BE2C (cell line): ENCODE measurements at regions not wholly inside any gene's neighbourhood (a gene's known extent, or its start where the extent isn't known, plus 50 kb on each side); places are given as distances from the start of the nearest gene placed in this dataset.

Experiments used
- DNase-seq: peaks from one replicate; pipeline ENCODE4 v3.0.0-alpha.2; 2020
- H3K27me3 ChIP-seq: fragments of 250-450 bp; sonication (Bioruptor Pico); 2 replicates; pipeline ENCODE4 v1.5.1; 2020; ENCODE audit warnings: mild to moderate bottlenecking
- H3K36me3 ChIP-seq: fragments of 250-450 bp; sonication (Bioruptor Pico); 2 replicates; pipeline ENCODE4 v1.5.1; 2020; ENCODE audit warnings: mild to moderate bottlenecking
- H3K4me1 ChIP-seq: fragments of 250-450 bp; sonication (Bioruptor Pico); 2 replicates; pipeline ENCODE4 v1.5.1; 2020
- H3K4me3 ChIP-seq: 2 replicates; pipeline ENCODE4 v1.5.1; 2011; ENCODE audit warnings: low read depth, low read length
- H3K9me3 ChIP-seq: fragments of 250-450 bp; sonication (Bioruptor Pico); 2 replicates; pipeline ENCODE4 v1.5.1; 2020
- CTCF ChIP-seq: IDR thresholded peaks from 2 replicates; pipeline ENCODE4 v1.5.1; 2012; ENCODE audit warnings: mild to moderate bottlenecking, low read depth, low read length

GRCh38 chr9:111198936-111199335 is 131.1 kb downstream of the OR2K2 start:
- no peak for TF ChIP-seq CTCF
- no peak for DNase-seq
- H3K4me3 ChIP-seq = no peak overlapping the region
- no peaks in the 10 kb centered on the region for H3K9me3 ChIP-seq
- H3K27me3 ChIP-seq = no peaks in the 10 kb centered on the region
- H3K36me3 ChIP-seq = no peaks in the 10 kb centered on the region
- H3K4me1 ChIP-seq = no peaks in the 10 kb centered on the region

- no peak for DNase-seq
- TF ChIP-seq CTCF = no peak
Observed at GRCh38 chr9:111197256-111197655, 132.8 kb downstream of the OR2K2 start.

GRCh38 chr9:111195766-111196165 is 134.3 kb downstream of the OR2K2 start:
- H3K27me3 ChIP-seq = no peaks in the 10 kb centered on the region
- no peaks in the 10 kb centered on the region for H3K9me3 ChIP-seq
- H3K4me1 ChIP-seq = no peaks in the 10 kb centered on the region
- no peak overlapping the region for H3K4me3 ChIP-seq
- no peak for TF ChIP-seq CTCF
- DNase-seq = no peak
- H3K36me3 ChIP-seq = no peaks in the 10 kb centered on the region

More at GRCh38 chr9:111197256-111197655, 132.8 kb downstream of the OR2K2 start:
- Histone ChIP-seq H3K36me3 (no peaks in the 10 kb centered on the region), H3K27me3 (no peaks in the 10 kb centered on the region), H3K9me3 (no peaks in the 10 kb centered on the region), H3K4me3 (no peak overlapping the region), H3K4me1 (no peaks in the 10 kb centered on the region)

GRCh38 chr9:111193095-111193494 is 136.9 kb downstream of the OR2K2 start:
- TF ChIP-seq CTCF = no peak
- Histone ChIP-seq H3K4me3 (no peak overlapping the region), H3K9me3 (no peaks in the 10 kb centered on the region), H3K36me3 (no peaks in the 10 kb centered on the region), H3K27me3 (no peaks in the 10 kb centered on the region), H3K4me1 (no peaks in the 10 kb centered on the region)
- no peak for DNase-seq

GRCh38 chr9:111192650-111193049 is 137.4 kb downstream of the OR2K2 start:
- Histone ChIP-seq H3K36me3 (no peaks in the 10 kb centered on the region), H3K9me3 (no peaks in the 10 kb centered on the region), H3K4me1 (no peaks in the 10 kb centered on the region), H3K4me3 (no peak overlapping the region), H3K27me3 (no peaks in the 10 kb centered on the region)
- no peak for TF ChIP-seq CTCF
- DNase-seq = no peak

- TF ChIP-seq CTCF = no peak
Observed at GRCh38 chr9:111190347-111190746, 139.7 kb downstream of the OR2K2 start.

More at GRCh38 chr9:111190347-111190746, 139.7 kb downstream of the OR2K2 start:
- Histone ChIP-seq H3K36me3 (no peaks in the 10 kb centered on the region), H3K27me3 (no peaks in the 10 kb centered on the region), H3K4me1 (no peaks in the 10 kb centered on the region; the same call in 1 of the 2 replicates), H3K4me3 (no peak overlapping the region), H3K9me3 (no peaks in the 10 kb centered on the region)
- DNase-seq = no peak
